Left ventricle myocardium inferior (tissue), 1 donor: ENCODE measurements at regions not wholly inside any gene's neighbourhood (a gene's known extent, or its start where the extent isn't known, plus 50 kb on each side); places are given as distances from the start of the nearest gene placed in this dataset.
A peak's percentile ranks its signal among the peaks of the same experiment; 100 is the strongest.

Experiments
- DNase-seq: peaks from one replicate; pipeline ENCODE4 v3.0.0-alpha.2; 2020
- H3K27ac ChIP-seq: fragments of 200-600 bp; replicated peaks from 2 replicates; pipeline ENCODE4 v1.8.0; 2021
- H3K27me3 ChIP-seq: fragments of 200-600 bp; 2 replicates; pipeline ENCODE4 v1.8.0; 2021; ENCODE audit warnings: low read depth
- H3K36me3 ChIP-seq: fragments of 200-600 bp; 2 replicates; pipeline ENCODE4 v1.8.0; 2021
- H3K4me1 ChIP-seq: fragments of 200-600 bp; 2 replicates; pipeline ENCODE4 v1.8.0; 2021
- H3K4me3 ChIP-seq: fragments of 200-600 bp; 2 replicates; pipeline ENCODE4 v1.8.0; 2021; ENCODE audit warnings: mild to moderate bottlenecking, moderate library complexity
- H3K9me3 ChIP-seq: fragments of 200-600 bp; replicated peaks from 2 replicates; pipeline ENCODE4 v1.8.0; 2021
- intact Hi-C: fragments of 100-400 bp; cut with micrococcal nuclease; formaldehyde crosslinking; loops from one replicate; pipeline ENCODE4 v1.11.0; 2022
- TF ChIP-seq, protein P1 (sequence below): fragments of 200-600 bp; IDR thresholded peaks from 2 replicates; pipeline ENCODE4 v1.8.0; 2021; ENCODE audit warnings: antibody characterized with exemption, mild to moderate bottlenecking, borderline replicate concordance
- donor health status: DM: no; HTN: yes; CAD: no; lungs with severe emphysema.

DNA sequence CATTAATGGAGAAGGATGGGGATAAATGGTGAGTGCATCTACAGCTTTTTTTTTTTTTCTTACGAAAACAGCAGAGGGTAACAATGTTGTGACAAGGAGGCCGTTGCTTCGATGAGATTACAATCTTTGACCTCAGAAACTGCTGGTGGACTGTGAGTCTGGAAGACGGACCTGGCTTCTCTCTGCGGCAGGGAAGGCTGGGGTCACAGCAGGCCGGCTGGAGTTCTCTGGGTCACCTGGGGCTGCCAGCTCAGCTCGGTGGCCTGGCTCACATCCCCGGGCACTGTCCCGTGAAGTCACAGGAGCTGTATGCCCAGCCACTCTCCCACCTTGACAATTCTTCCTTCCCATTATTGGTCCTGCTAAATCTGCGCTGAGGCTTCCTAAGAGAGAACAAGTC, 160.8 kb downstream of the ACKR3 start:
- Histone ChIP-seq H3K9me3 (no peaks in the 10 kb centered on the region), H3K36me3 (no peaks in the 10 kb centered on the region), H3K4me3 (no peak overlapping the region), H3K27ac (peak overlapping the region; percentile 86), H3K4me1 (peaks cover 35% of the 10 kb centered on the region), H3K27me3 (no peaks in the 10 kb centered on the region)
- DNase-seq: peak; percentile 65
- TF ChIP-seq, protein P1, sequence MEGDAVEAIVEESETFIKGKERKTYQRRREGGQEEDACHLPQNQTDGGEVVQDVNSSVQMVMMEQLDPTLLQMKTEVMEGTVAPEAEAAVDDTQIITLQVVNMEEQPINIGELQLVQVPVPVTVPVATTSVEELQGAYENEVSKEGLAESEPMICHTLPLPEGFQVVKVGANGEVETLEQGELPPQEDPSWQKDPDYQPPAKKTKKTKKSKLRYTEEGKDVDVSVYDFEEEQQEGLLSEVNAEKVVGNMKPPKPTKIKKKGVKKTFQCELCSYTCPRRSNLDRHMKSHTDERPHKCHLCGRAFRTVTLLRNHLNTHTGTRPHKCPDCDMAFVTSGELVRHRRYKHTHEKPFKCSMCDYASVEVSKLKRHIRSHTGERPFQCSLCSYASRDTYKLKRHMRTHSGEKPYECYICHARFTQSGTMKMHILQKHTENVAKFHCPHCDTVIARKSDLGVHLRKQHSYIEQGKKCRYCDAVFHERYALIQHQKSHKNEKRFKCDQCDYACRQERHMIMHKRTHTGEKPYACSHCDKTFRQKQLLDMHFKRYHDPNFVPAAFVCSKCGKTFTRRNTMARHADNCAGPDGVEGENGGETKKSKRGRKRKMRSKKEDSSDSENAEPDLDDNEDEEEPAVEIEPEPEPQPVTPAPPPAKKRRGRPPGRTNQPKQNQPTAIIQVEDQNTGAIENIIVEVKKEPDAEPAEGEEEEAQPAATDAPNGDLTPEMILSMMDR: no peak
- intact Hi-C loops: no loop called here

DNA sequence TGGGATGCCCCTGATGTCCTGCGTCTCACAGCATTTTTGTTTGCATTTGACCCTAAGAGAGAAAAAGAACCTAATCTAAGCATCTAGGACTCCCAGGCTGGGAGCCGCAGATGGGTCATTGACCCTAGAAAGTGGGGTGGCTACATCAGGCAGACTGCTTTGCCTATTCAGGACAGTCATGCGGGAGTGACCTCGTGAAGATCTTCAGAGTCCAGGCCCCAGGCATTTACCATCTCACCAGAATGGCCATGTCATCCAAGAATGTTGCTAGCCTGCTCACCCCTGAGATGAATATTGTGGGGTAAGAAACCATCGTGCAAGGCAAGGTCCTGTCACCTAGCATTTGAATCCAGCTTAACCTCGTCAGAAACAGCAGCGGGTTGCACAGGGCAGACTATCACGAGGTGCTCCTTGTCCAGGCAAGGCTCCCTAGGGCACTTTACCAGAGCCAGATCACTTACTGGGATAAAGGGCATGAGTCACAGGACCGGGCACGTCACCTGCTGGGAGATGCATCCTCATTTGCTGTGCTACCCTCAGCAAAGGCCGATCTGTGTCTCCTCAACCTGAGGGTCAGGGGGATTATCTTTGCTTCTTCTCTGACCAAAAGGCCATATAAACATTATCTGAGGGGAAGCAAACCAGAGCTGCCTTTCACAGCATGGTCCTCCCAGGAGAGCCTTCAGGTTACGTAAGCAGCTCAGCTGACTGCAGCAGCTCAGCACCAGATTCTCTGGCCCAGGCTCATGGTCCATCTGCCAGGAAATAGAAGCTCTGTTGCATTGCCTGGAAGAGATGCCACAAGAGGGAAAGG, 162.3 kb downstream of the ACKR3 start:
- intact Hi-C loops: no loop called here
- Histone ChIP-seq H3K27me3 (no peaks in the 10 kb centered on the region), H3K9me3 (no peaks in the 10 kb centered on the region), H3K27ac (peak overlapping the region; percentile 86), H3K4me3 (no peak overlapping the region), H3K4me1 (peaks cover 35% of the 10 kb centered on the region), H3K36me3 (no peaks in the 10 kb centered on the region)
- TF ChIP-seq, protein P1: peak; percentile 34
- peak; percentile 81 for DNase-seq

DNA sequence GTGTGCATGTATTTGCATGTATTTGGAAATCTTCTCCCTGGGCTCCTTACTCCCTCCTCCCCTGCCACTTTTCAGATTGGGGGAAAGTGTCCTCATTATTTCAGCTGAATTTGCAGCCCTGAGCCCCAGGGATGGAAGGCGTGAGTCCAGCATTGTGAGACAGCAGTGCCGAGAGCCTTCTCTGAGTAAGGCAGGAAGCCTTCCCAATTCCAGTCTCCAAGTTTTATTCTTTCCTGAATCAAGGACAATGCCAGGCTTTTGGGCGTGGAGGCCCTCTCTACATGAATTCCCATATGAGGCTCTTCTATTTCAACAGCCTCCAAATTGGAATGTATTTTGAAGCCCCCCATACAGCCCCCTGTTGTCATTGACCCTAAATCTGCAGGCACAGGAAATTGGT, 163.5 kb downstream of the ACKR3 start:
- intact Hi-C loops: no loop called here
- no peak for DNase-seq

DNA sequence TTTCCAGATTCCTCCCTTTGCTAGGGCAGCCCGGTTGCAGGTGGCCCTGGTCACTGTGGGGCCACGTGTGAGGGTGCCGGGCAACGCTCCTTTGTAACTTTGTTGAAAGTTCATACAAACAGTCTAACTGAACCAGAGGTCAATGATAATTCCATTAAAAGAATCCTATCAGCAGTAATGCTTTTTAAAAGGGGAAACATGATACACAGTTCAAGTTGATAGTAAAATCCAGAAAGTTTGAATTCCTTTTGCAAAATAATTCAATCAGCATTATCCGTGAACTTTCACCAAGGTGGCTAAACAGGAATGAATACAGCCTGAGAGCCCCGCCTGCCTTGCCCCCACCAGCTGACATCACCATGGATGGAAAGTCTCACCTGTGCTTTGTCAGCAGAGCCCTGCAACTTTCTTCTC, 166.2 kb downstream of the ACKR3 start:
- peaks cover 39% of the 10 kb centered on the region for H3K4me1 ChIP-seq
- DNase-seq: no peak
- H3K4me3 ChIP-seq: no peak overlapping the region
- no peaks in the 10 kb centered on the region for H3K36me3 ChIP-seq
- no peaks in the 10 kb centered on the region for H3K27me3 ChIP-seq
- no peak overlapping the region for H3K27ac ChIP-seq
- intact Hi-C loops: no loop called here
- no peaks in the 10 kb centered on the region for H3K9me3 ChIP-seq
- TF ChIP-seq, protein P1: no peak

More for the DNA sequence above, 163.5 kb downstream of the ACKR3 start:
- Histone ChIP-seq H3K4me3 (no peak overlapping the region), H3K9me3 (no peaks in the 10 kb centered on the region), H3K27me3 (no peaks in the 10 kb centered on the region), H3K4me1 (peaks cover 35% of the 10 kb centered on the region), H3K27ac (peak overlapping the region; percentile 86), H3K36me3 (no peaks in the 10 kb centered on the region)
- TF ChIP-seq, protein P1: no peak

DNA sequence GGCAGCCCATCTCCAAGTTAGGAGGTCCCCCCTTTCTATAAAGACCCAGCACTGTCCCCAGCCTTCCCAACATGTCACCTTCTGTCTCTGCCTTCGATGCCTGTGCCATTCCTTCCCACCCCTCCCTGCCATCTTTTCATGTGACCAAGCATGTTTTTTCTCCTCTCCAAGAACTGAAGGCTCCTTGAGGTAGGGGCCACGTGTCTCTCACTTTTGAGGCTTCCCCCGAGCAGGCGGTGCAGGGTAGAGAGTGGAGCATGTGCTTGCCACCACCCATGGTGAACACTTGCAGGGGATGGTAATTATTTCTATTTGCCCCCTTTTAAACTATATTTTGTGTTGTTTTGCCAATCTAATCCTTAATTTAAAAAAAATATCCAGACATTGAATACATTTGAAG, 168.4 kb downstream of the ACKR3 start:
- no peaks in the 10 kb centered on the region for H3K9me3 ChIP-seq
- H3K4me3 ChIP-seq: no peak overlapping the region
- H3K27me3 ChIP-seq: no peaks in the 10 kb centered on the region
- no peaks in the 10 kb centered on the region for H3K36me3 ChIP-seq
- H3K4me1 ChIP-seq: peaks cover 19% of the 10 kb centered on the region
- TF ChIP-seq, protein P1: no peak
- no peak for DNase-seq
- intact Hi-C loops: no loop called here
- H3K27ac ChIP-seq: no peak overlapping the region
